Gastrocnemius medialis (tissue), 4 donors: ENCODE measurements at regions not wholly inside any gene's neighbourhood (a gene's known extent, or its start where the extent isn't known, plus 50 kb on each side); places are given as distances from the start of the nearest gene placed in this dataset.

Experiments
- ATAC-seq, 2 donors: fragments of 150-250 bp; one replicate each; pipeline ENCODE4 v1.9.1; 2016
- DNase-seq, 2 donors: peaks; one replicate each; pipeline ENCODE4 v3.0.0-alpha.2; 2019
- H3K27ac ChIP-seq, 4 donors: fragments of 200-600 bp; sonication (generic); 1 replicate in 1 of 4; 2 replicates in 3 of 4; pipeline ENCODE4 v1.5.1; 2016 to 2018; ENCODE audit warnings: mild to moderate bottlenecking in 2 of 4, moderate library complexity in 1 of 4
- H3K27me3 ChIP-seq, 3 donors: fragments of 200-600 bp; sonication (generic) in 2 of 3; 1 replicate in 1 of 3; 2 replicates in 2 of 3; pipeline versions ENCODE4 v1.5.1 to v1.6.0; 2016 to 2019; ENCODE audit warnings: mild to moderate bottlenecking in 1 of 3, moderate library complexity in 1 of 3
- H3K36me3 ChIP-seq, 2 donors: fragments of 200-600 bp; sonication (generic) in 1 of 2; one replicate each; pipeline ENCODE4 v1.5.1; 2017 to 2018
- H3K4me1 ChIP-seq, 2 donors: fragments of 200-600 bp; sonication (generic) in 1 of 2; one replicate each; pipeline ENCODE4 v1.5.1; 2016 to 2017; ENCODE audit warnings: mild to moderate bottlenecking in 2 of 2
- H3K4me3 ChIP-seq, 4 donors: fragments of 200-600 bp; sonication (generic) in 3 of 4; 1 replicate in 1 of 4; 2 replicates in 3 of 4; pipeline ENCODE4 v1.5.1; 2016 to 2019; ENCODE audit warnings: mild to moderate bottlenecking in 2 of 4
- H3K9me3 ChIP-seq, 3 donors: fragments of 200-600 bp; sonication (generic) in 2 of 3; 1 replicate in 1 of 3; 2 replicates in 2 of 3; pipeline ENCODE4 v1.5.1; 2016 to 2019
- POLR2A ChIP-seq, 2 donors: fragments of 450-650 bp; IDR thresholded peaks; one replicate each; pipeline ENCODE4 v1.6.1; 2017; ENCODE audit warnings: antibody characterized with exemption in 2 of 2, mild to moderate bottlenecking in 2 of 2, moderate library complexity in 2 of 2
- in situ Hi-C, 4 donors: fragments of 200-750 bp; cut with MboI; loops; one replicate each; pipeline versions ENCODE4 v1.15.0 to v1.8.0; 2017; ENCODE audit warnings: low sequenced_read_pairs in 4 of 4
- intact Hi-C: fragments of 100-400 bp; cut with DNase I; formaldehyde crosslinking; loops from one replicate; pipeline ENCODE4 v1.15.1; 2023; ENCODE audit warnings: low total_unique reads
- TF ChIP-seq, protein P1 (sequence below), 5 experiments: fragments of 450-650 bp in 3 of 5; fragments of 200-600 bp in 2 of 5; sonication (generic) in 2 of 5; IDR thresholded peaks in 4 of 5; conservative IDR thresholded peaks in 1 of 5; 1 replicate in 4 of 5; 2 replicates in 1 of 5; pipeline ENCODE4 v1.5.1; 2016 to 2019; ENCODE audit warnings: antibody characterized with exemption in 5 of 5, mild to moderate bottlenecking in 3 of 5, moderate library complexity in 3 of 5

- Histone ChIP-seq H3K9me3 (no peaks in the 10 kb centered on the region), H3K4me1 (no peaks in the 10 kb centered on the region), H3K4me3 (no peak overlapping the region), H3K36me3 (no peaks in the 10 kb centered on the region), H3K27ac (no peak overlapping the region), H3K27me3 (no peaks in the 10 kb centered on the region)
- DNase-seq: no peak
- ATAC-seq: no peak
- intact Hi-C loops: no loop called here
- TF ChIP-seq, protein P1, sequence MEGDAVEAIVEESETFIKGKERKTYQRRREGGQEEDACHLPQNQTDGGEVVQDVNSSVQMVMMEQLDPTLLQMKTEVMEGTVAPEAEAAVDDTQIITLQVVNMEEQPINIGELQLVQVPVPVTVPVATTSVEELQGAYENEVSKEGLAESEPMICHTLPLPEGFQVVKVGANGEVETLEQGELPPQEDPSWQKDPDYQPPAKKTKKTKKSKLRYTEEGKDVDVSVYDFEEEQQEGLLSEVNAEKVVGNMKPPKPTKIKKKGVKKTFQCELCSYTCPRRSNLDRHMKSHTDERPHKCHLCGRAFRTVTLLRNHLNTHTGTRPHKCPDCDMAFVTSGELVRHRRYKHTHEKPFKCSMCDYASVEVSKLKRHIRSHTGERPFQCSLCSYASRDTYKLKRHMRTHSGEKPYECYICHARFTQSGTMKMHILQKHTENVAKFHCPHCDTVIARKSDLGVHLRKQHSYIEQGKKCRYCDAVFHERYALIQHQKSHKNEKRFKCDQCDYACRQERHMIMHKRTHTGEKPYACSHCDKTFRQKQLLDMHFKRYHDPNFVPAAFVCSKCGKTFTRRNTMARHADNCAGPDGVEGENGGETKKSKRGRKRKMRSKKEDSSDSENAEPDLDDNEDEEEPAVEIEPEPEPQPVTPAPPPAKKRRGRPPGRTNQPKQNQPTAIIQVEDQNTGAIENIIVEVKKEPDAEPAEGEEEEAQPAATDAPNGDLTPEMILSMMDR (IDR thresholded peaks at IDR 0.05 in 4 of 5, conservative IDR thresholded peaks at IDR 0.05 in 1 of 5): no peak
- TF ChIP-seq POLR2A (IDR thresholded peaks at IDR 0.05): no peak
- in situ Hi-C loops: no loop called here
These were observed 410.8 kb upstream of the PODXL start for GRCh38 chr7:131967216-131967730.

DNA sequence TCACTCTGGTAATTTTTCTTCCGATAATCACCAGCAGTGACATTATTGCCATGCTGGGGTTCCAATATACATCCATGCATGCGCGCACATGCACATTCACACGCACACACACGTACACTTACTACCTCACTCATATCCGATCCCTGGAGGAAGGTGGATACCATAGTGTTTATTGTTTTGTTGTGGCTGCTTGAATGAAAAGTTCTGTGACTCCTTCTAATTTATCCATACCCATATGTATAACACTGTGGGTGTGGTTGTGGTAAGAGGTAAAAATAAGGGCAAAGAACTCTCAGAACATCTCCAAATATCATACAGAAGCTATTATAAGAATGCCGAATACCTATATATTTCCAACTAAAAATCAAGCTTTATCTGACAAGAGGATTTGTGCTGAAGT lies 407.8 kb upstream of the PODXL start:
- ATAC-seq (no peak), DNase-seq (no peak)
- Histone ChIP-seq H3K36me3 (no peaks in the 10 kb centered on the region), H3K4me3 (no peak overlapping the region), H3K27ac (no peak overlapping the region), H3K27me3 (no peaks in the 10 kb centered on the region), H3K4me1 (peaks cover 0 to 8% of the 10 kb centered on the region in 2 donors), H3K9me3 (no peaks in the 10 kb centered on the region)
- in situ Hi-C loops: no loop called here
- intact Hi-C loops: no loop called here
- TF ChIP-seq, protein P1 (IDR thresholded peaks at IDR 0.05 in 4 of 5, conservative IDR thresholded peaks at IDR 0.05 in 1 of 5): no peak
- TF ChIP-seq POLR2A (IDR thresholded peaks at IDR 0.05): no peak

DNA sequence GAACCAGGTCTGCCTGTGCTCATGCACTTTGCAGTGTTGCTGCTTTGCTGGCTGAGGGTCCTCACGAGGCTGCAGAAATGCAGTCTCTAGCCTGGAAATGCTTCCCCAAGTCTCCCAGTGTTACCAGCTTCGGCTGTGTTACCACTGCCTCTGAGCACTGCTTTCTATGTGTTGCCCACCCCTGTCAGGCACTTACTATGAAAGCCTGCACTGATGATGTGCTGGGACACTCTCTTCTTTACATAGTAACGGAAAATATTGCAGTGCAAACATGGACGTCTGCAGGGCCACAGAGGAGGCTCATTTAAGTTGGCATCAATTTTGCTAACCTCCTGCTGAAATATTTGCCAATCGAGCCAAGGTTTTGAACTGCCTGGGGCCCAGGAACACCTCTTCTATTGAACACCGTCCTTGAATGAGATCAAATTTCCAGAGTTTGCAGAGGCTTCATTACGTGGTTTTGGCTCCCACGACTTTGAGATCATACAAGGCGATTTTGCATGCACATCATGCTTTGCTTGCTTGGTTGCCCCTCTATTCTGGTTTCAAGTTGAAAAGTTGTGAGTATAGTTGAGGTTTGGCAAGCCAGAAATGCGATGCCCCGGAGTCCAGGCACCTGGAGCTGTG lies 404.7 kb upstream of the PODXL start:
- in situ Hi-C loops (no loop called here), intact Hi-C loops (no loop called here)
- ATAC-seq (no peak), DNase-seq (no peak)
- Histone ChIP-seq H3K4me3 (no peak overlapping the region), H3K9me3 (no peaks in the 10 kb centered on the region), H3K4me1 (peaks cover 0 to 8% of the 10 kb centered on the region in 2 donors), H3K27me3 (no peaks in the 10 kb centered on the region), H3K36me3 (no peaks in the 10 kb centered on the region), H3K27ac (no peak overlapping the region)
- TF ChIP-seq POLR2A (IDR thresholded peaks at IDR 0.05): no peak
- TF ChIP-seq, protein P1 (IDR thresholded peaks at IDR 0.05 in 4 of 5, conservative IDR thresholded peaks at IDR 0.05 in 1 of 5): no peak

- no peak for TF ChIP-seq POLR2A (IDR thresholded peaks at IDR 0.05)
- TF ChIP-seq, protein P1 (IDR thresholded peaks at IDR 0.05 in 4 of 5, conservative IDR thresholded peaks at IDR 0.05 in 1 of 5): no peak
- H3K4me3 ChIP-seq: no peak overlapping the region
- no peak overlapping the region for H3K27ac ChIP-seq
- intact Hi-C loops (no loop called here), in situ Hi-C loops (no loop called here)
- H3K36me3 ChIP-seq: no peaks in the 10 kb centered on the region
- ATAC-seq (peak; percentile 36 to 65), DNase-seq (peak in 1 of 2 donors; percentile 39)
- peaks cover 0 to 8% of the 10 kb centered on the region in 2 donors for H3K4me1 ChIP-seq
- no peaks in the 10 kb centered on the region for H3K9me3 ChIP-seq
- H3K27me3 ChIP-seq: no peaks in the 10 kb centered on the region
These were observed 402.8 kb upstream of the PODXL start for GRCh38 chr7:131959106-131959812.
